SK-N-SH (cell line): ENCODE measurements at regions not wholly inside any gene's neighbourhood (a gene's known extent, or its start where the extent isn't known, plus 50 kb on each side); places are given as distances from the start of the nearest gene placed in this dataset.

Experiments
- CTCF ChIA-PET: fragments of 300-600, 350-600 bp; formaldehyde crosslinking; extraction: SDS; loops from one replicate; lab custom pipeline; 2021; lab: Yijun Ruan, JAX
- POLR2A ChIA-PET: fragments of 350-600 bp; sonication (Branson Sonifier 250); formaldehyde crosslinking; extraction: SDS; loops from one replicate; lab custom pipeline; 2020; ENCODE audit warnings: antibody characterized with exemption, inconsistent platforms; lab: Yijun Ruan, JAX
- DNase-seq: peaks from one replicate; pipeline ENCODE4 v3.0.0; 2012
- H2AFZ ChIP-seq: fragments of 200-600 bp; sonication (generic); 2 replicates; pipeline ENCODE4 v1.8.1; 2016; ENCODE audit warnings: antibody characterized with exemption, mild to moderate bottlenecking, low read depth
- H3F3A ChIP-seq: fragments of 200-600 bp; sonication (generic); replicated peaks from 2 replicates; pipeline ENCODE3; 2016; ENCODE audit warnings: antibody characterized with exemption, mild to moderate bottlenecking; ENCODE audit not compliant: insufficient read depth
- H3K27ac ChIP-seq, 2 experiments: fragments of 200-500 bp in 1 of 2; fragments of 200-600 bp in 1 of 2; sonication (Bioruptor generic) in 1 of 2; sonication (generic), shearing (Covaris generic) in 1 of 2; 2 replicates each; pipeline versions ENCODE4 v1.5.1 to v1.6.1; 2014 to 2016; ENCODE audit warnings: low read depth in 2 of 2, inconsistent platforms in 1 of 2, low read length in 1 of 2, mild to moderate bottlenecking in 1 of 2, mixed read lengths in 1 of 2
- H3K27me3 ChIP-seq: fragments of 200-600 bp; sonication (generic), shearing (Covaris generic); 2 replicates; pipeline ENCODE4 v1.6.1; 2016; ENCODE audit warnings: mixed run types; ENCODE audit not compliant: insufficient read depth
- H3K36me3 ChIP-seq, 2 experiments: fragments of 200-500 bp in 1 of 2; fragments of 200-600 bp in 1 of 2; sonication (Bioruptor generic) in 1 of 2; sonication (generic) in 1 of 2; replicated peaks in 1 of 2; 2 replicates each; pipeline versions ENCODE3 to v1.5.1; 2014 to 2016; ENCODE audit warnings: low read length in 1 of 2, mild to moderate bottlenecking in 1 of 2; ENCODE audit not compliant: insufficient read depth in 2 of 2, control insufficient read depth in 1 of 2
- H3K4me1 ChIP-seq, 2 experiments: fragments of 200-500 bp in 1 of 2; fragments of 200-600 bp in 1 of 2; sonication (Bioruptor generic) in 1 of 2; sonication (generic), shearing (Covaris generic) in 1 of 2; 2 replicates each; pipeline versions ENCODE4 v1.5.1 to v1.6.1; 2014 to 2016; ENCODE audit warnings: low read depth in 1 of 2, low read length in 1 of 2, mixed run types in 1 of 2; ENCODE audit not compliant: insufficient read depth in 2 of 2, control insufficient read depth in 1 of 2
- H3K4me2 ChIP-seq: fragments of 200-600 bp; sonication (generic), shearing (Covaris generic); 2 replicates; pipeline ENCODE4 v1.6.1; 2017; ENCODE audit warnings: mixed run types
- H3K4me3 ChIP-seq, 2 experiments: fragments of 200-500 bp in 1 of 2; fragments of 200-600 bp in 1 of 2; sonication (Bioruptor generic) in 1 of 2; sonication (generic), shearing (Covaris generic) in 1 of 2; 2 replicates each; pipeline versions ENCODE4 v1.5.1 to v1.8.1; 2014 to 2016; ENCODE audit warnings: low read depth in 2 of 2, inconsistent platforms in 1 of 2, low read length in 1 of 2, mild to moderate bottlenecking in 1 of 2, mixed read lengths in 1 of 2, moderate library complexity in 1 of 2
- H3K79me2 ChIP-seq: fragments of 200-600 bp; sonication (generic); 2 replicates; pipeline ENCODE4 v1.8.1; 2017; ENCODE audit warnings: mild to moderate bottlenecking; ENCODE audit not compliant: insufficient read depth
- H3K9ac ChIP-seq: fragments of 200-600 bp; sonication (generic); 2 replicates; pipeline ENCODE4 v1.6.1; 2017; ENCODE audit warnings: mixed run types
- H3K9me2 ChIP-seq: fragments of 200-600 bp; sonication (generic); 2 replicates; pipeline ENCODE4 v1.6.1; 2017; ENCODE audit warnings: mixed run types
- H3K9me3 ChIP-seq: fragments of 200-600 bp; sonication (generic); 2 replicates; pipeline ENCODE4 v1.6.1; 2017; ENCODE audit warnings: mixed run types, mild to moderate bottlenecking, moderate library complexity
- H4K20me1 ChIP-seq: fragments of 200-600 bp; sonication (generic); 2 replicates; pipeline ENCODE4 v1.6.1; 2017; ENCODE audit warnings: mild to moderate bottlenecking, mixed run types; ENCODE audit not compliant: insufficient read depth
- CTCF ChIP-seq: fragments of 200-600 bp; sonication (generic); IDR thresholded peaks from 2 replicates; pipeline ENCODE4 v1.6.1; 2017; ENCODE audit warnings: antibody characterized with exemption, mild to moderate bottlenecking, moderate library complexity
- ELF1 ChIP-seq: IDR thresholded peaks from 2 replicates; pipeline ENCODE4 v1.4.0; 2012
- EZH2phosphoT487 ChIP-seq: fragments of 200-600 bp; sonication (generic); IDR thresholded peaks from 2 replicates; pipeline ENCODE4 v1.6.1; 2017; ENCODE audit warnings: low read depth, mixed run types, mild to moderate bottlenecking, antibody characterized with exemption, moderate library complexity, borderline replicate concordance
- FOXJ3 ChIP-seq: sonication (generic); formaldehyde crosslinking; IDR thresholded peaks from 2 replicates; pipeline ENCODE4 v1.5.1; 2020; ENCODE audit warnings: mild to moderate bottlenecking, missing genetic modification reagents
- FOXM1 ChIP-seq: IDR thresholded peaks from 2 replicates; pipeline ENCODE4 v1.4.0; 2012; ENCODE audit warnings: low read depth, mild to moderate bottlenecking
- GABPA ChIP-seq: IDR thresholded peaks from 2 replicates; pipeline ENCODE4 v1.4.0; 2012; ENCODE audit warnings: low read depth, mild to moderate bottlenecking
- GATA2 ChIP-seq: sonication (generic); formaldehyde crosslinking; IDR thresholded peaks from 2 replicates; pipeline ENCODE4 v1.5.0; 2020; ENCODE audit warnings: mild to moderate bottlenecking, missing genetic modification reagents
- JUND ChIP-seq: IDR thresholded peaks from 2 replicates; pipeline ENCODE4 v1.4.0; 2012
- MEF2A ChIP-seq: IDR thresholded peaks from 2 replicates; pipeline ENCODE4 v1.4.0; 2012; ENCODE audit warnings: low read depth, borderline replicate concordance
- RCOR1 ChIP-seq: fragments of 150-350 bp; IDR thresholded peaks from 2 replicates; pipeline ENCODE4 v1.6.1; 2017; ENCODE audit warnings: antibody characterized with exemption, low read length
- REST ChIP-seq: IDR thresholded peaks from 2 replicates; pipeline ENCODE4 v1.6.1; 2012; ENCODE audit warnings: mild to moderate bottlenecking, low read depth, low read length, moderate library complexity
- RFX5 ChIP-seq: IDR thresholded peaks from 2 replicates; pipeline ENCODE4 v1.6.1; 2012; ENCODE audit warnings: mild to moderate bottlenecking, improper control_type of control experiment, low read length
- RXRA ChIP-seq: IDR thresholded peaks from 2 replicates; pipeline ENCODE4 v1.4.0; 2012; ENCODE audit warnings: low read depth, mild to moderate bottlenecking, borderline replicate concordance
- SMC3 ChIP-seq: IDR thresholded peaks from 2 replicates; pipeline ENCODE4 v1.6.1; 2012; ENCODE audit warnings: low read depth, low read length, improper control_type of control experiment
- TCF12 ChIP-seq: IDR thresholded peaks from 2 replicates; pipeline ENCODE4 v1.4.0; 2012
- TEAD4 ChIP-seq: IDR thresholded peaks from 2 replicates; pipeline ENCODE4 v1.4.0; 2012; ENCODE audit warnings: mild to moderate bottlenecking, borderline replicate concordance; ENCODE audit not compliant: insufficient read depth
- USF2 ChIP-seq: fragments of 150-350 bp; IDR thresholded peaks from 2 replicates; pipeline ENCODE4 v1.6.1; 2017; ENCODE audit warnings: antibody characterized with exemption, low read length, low read depth, borderline replicate concordance
- YY1 ChIP-seq: IDR thresholded peaks from 2 replicates; pipeline ENCODE4 v1.4.0; 2012; ENCODE audit warnings: low read depth, mild to moderate bottlenecking
- WGBS: methylation state at CpG from one replicate; pipeline ENCODE4 v1.1.6; 2017; ENCODE audit warnings: low lambda C conversion rate; 5-methylcytosine and 5-hydroxymethylcytosine counted together
- TF ChIP-seq, protein P1 (sequence below): IDR thresholded peaks from 2 replicates; pipeline ENCODE4 v1.4.0; 2012; ENCODE audit warnings: low read depth, borderline replicate concordance
- TF ChIP-seq, protein P2 (sequence below): IDR thresholded peaks from 2 replicates; pipeline ENCODE4 v1.4.0; 2012; ENCODE audit warnings: low read depth

DNA sequence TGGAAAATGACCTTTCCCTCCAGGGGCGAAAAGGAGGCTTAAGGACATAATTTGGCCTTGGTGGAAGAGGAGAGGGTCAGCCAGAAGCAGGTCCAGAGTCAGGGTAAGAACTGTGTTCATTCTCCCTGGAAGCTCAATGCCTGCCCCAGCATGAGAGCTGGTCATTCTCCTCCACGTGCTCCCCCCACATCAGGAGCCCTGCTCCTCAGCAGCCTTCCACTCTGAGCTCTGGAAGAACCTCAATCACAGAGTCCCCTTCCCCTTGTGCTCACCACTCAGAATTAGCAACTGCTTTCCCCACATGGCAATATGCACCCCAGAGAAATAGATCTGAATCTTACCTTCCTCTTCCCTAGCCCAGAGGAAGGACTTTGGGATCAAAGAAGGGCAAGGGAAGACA lies 115.4 kb downstream of the TMEM200C start:
- Histone ChIP-seq H3K79me2 (no peaks in the 10 kb centered on the region), H4K20me1 (no peaks in the 10 kb centered on the region), H3K4me2 (no peak overlapping the region), H3F3A (no peaks in the 10 kb centered on the region), H3K9me2 (no peaks in the 10 kb centered on the region), H3K36me3 (no peaks in the 10 kb centered on the region), H2AFZ (no peak overlapping the region), H3K4me1 (no peaks in the 10 kb centered on the region), H3K9ac (no peak overlapping the region), H3K4me3 (no peak overlapping the region), H3K9me3 (no peaks in the 10 kb centered on the region), H3K27ac (no peak overlapping the region), H3K27me3 (no peaks in the 10 kb centered on the region)
- CTCF ChIA-PET, result no interaction called here
- 0% methylated on average over 2 of the region's 2 CpGs for WGBS
- no peak for DNase-seq
- TF ChIP-seq GABPA, result no peak
- no peak for TF ChIP-seq FOXM1
- no peak for TF ChIP-seq EZH2phosphoT487
- TF ChIP-seq CTCF, result no peak
- TF ChIP-seq RCOR1, result no peak
- POLR2A ChIA-PET, result no interaction called here

GRCh38 chr18:5772306-5773105 lies 122.8 kb downstream of the TMEM200C start:
- Histone ChIP-seq H3K79me2 (no peaks in the 10 kb centered on the region), H3K27ac (no peak overlapping the region), H2AFZ (no peak overlapping the region), H3K27me3 (no peaks in the 10 kb centered on the region), H3K9me2 (no peaks in the 10 kb centered on the region), H3K9me3 (no peaks in the 10 kb centered on the region), H3K4me2 (no peak overlapping the region), H3F3A (no peaks in the 10 kb centered on the region), H3K4me3 (no peak overlapping the region), H4K20me1 (no peaks in the 10 kb centered on the region), H3K4me1 (no peaks in the 10 kb centered on the region), H3K9ac (no peak overlapping the region), H3K36me3 (no peaks in the 10 kb centered on the region)
- ChIA-PET POLR2A (no interaction called here), CTCF (no interaction called here)
- no peak for DNase-seq
- WGBS, result 17% methylated on average over 13 of the region's 14 CpGs
- TF ChIP-seq FOXJ3 (CRISPR knock-in tag), result no peak
- no peak for TF ChIP-seq GABPA
- no peak for TF ChIP-seq RXRA
- no peak for TF ChIP-seq REST
- no peak for TF ChIP-seq MEF2A
- TF ChIP-seq YY1, result no peak
- TF ChIP-seq, protein P1, sequence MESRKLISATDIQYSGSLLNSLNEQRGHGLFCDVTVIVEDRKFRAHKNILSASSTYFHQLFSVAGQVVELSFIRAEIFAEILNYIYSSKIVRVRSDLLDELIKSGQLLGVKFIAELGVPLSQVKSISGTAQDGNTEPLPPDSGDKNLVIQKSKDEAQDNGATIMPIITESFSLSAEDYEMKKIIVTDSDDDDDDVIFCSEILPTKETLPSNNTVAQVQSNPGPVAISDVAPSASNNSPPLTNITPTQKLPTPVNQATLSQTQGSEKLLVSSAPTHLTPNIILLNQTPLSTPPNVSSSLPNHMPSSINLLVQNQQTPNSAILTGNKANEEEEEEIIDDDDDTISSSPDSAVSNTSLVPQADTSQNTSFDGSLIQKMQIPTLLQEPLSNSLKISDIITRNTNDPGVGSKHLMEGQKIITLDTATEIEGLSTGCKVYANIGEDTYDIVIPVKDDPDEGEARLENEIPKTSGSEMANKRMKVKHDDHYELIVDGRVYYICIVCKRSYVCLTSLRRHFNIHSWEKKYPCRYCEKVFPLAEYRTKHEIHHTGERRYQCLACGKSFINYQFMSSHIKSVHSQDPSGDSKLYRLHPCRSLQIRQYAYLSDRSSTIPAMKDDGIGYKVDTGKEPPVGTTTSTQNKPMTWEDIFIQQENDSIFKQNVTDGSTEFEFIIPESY, result no peak
- TF ChIP-seq ELF1, result no peak
- TF ChIP-seq RFX5, result no peak
- no peak for TF ChIP-seq USF2
- no peak for TF ChIP-seq GATA2 (CRISPR knock-in tag)
- no peak for TF ChIP-seq SMC3
- TF ChIP-seq FOXM1, result no peak
- no peak for TF ChIP-seq JUND
- no peak for TF ChIP-seq TEAD4
- TF ChIP-seq, protein P2, sequence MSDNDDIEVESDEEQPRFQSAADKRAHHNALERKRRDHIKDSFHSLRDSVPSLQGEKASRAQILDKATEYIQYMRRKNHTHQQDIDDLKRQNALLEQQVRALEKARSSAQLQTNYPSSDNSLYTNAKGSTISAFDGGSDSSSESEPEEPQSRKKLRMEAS, result no peak
- TF ChIP-seq TCF12, result no peak
- TF ChIP-seq RCOR1, result no peak
